ENCODE measurements at regions not wholly inside any gene's neighbourhood (a gene's known extent, or its start where the extent isn't known, plus 50 kb on each side); places are given as distances from the start of the nearest gene placed in this dataset.

DNA sequence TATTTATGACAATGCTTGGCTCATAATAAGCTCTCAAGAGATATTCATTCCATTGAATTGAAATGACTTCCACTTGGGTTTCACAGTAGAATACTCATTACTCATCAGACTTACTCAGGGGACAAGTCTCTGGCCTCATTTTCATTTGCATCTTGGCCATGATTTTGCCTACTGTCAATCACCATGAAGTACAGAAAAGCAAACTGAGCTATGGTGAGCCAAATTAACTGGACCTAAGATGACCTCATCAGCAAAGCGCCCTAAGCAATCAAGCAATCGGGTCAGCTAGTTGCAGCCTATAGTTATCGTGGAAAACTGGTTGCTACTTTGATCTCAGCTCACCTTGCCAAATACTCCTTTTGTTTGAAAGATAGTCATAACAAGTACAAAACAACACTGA lies 494.7 kb upstream of the SLC35B3 start:
- TF ChIP-seq, protein P1, sequence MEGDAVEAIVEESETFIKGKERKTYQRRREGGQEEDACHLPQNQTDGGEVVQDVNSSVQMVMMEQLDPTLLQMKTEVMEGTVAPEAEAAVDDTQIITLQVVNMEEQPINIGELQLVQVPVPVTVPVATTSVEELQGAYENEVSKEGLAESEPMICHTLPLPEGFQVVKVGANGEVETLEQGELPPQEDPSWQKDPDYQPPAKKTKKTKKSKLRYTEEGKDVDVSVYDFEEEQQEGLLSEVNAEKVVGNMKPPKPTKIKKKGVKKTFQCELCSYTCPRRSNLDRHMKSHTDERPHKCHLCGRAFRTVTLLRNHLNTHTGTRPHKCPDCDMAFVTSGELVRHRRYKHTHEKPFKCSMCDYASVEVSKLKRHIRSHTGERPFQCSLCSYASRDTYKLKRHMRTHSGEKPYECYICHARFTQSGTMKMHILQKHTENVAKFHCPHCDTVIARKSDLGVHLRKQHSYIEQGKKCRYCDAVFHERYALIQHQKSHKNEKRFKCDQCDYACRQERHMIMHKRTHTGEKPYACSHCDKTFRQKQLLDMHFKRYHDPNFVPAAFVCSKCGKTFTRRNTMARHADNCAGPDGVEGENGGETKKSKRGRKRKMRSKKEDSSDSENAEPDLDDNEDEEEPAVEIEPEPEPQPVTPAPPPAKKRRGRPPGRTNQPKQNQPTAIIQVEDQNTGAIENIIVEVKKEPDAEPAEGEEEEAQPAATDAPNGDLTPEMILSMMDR (IDR thresholded peaks at IDR 0.05), result no peak
- TF ChIP-seq POLR2A (IDR thresholded peaks at IDR 0.05), result no peak

Data from uterus (tissue), 2 donors.